ENCODE measurements at regions not wholly inside any gene's neighbourhood (a gene's known extent, or its start where the extent isn't known, plus 50 kb on each side); places are given as distances from the start of the nearest gene placed in this dataset.

- TF ChIP-seq UBTF (IDR thresholded peaks at IDR 0.05; ENCODE audit: borderline replicate concordance in 1 of 2, low read depth in 2 of 2, low read length in 2 of 2) (no peak), EZH2 (IDR thresholded peaks at IDR 0.05; ENCODE audit: borderline replicate concordance, low read depth, low read length) (no peak), RNF2 (IDR thresholded peaks at IDR 0.05) (no peak), ATF7 (IDR thresholded peaks at IDR 0.05) (no peak), CLOCK (CRISPR knock-in tag; IDR thresholded peaks at IDR 0.05; ENCODE audit: borderline replicate concordance) (no peak), TFAP4 (CRISPR knock-in tag; IDR thresholded peaks at IDR 0.05; ENCODE audit: borderline replicate concordance) (peak; percentile 35; the same call in 1 of the 2 replicates), ZBTB12 (CRISPR knock-in tag; IDR thresholded peaks at IDR 0.05) (no peak), E2F3 (CRISPR knock-in tag; IDR thresholded peaks at IDR 0.05) (no peak), PML (IDR thresholded peaks at IDR 0.05; ENCODE audit: low read length) (peak; percentile 71), CBFA2T2 (conservative IDR thresholded peaks at IDR 0.05) (peak; percentile 69), TGIF2 (CRISPR knock-in tag; IDR thresholded peaks at IDR 0.05) (no peak), ILF3 (IDR thresholded peaks at IDR 0.05; ENCODE audit: borderline replicate concordance) (no peak), BRD9 (IDR thresholded peaks at IDR 0.05; ENCODE audit: low read depth, partially characterized antibody) (no peak), MAZ (CRISPR knock-in tag; conservative IDR thresholded peaks at IDR 0.05 in 1 of 2, IDR thresholded peaks at IDR 0.05 in 1 of 2) (no peak)
Measured at GRCh38 chr4:23001478-23001877, 308.7 kb downstream of the GBA3 start (continued).

All from K562 (cell line).